ENCODE measurements at regions not wholly inside any gene's neighbourhood (a gene's known extent, or its start where the extent isn't known, plus 50 kb on each side); places are given as distances from the start of the nearest gene placed in this dataset.

DNA sequence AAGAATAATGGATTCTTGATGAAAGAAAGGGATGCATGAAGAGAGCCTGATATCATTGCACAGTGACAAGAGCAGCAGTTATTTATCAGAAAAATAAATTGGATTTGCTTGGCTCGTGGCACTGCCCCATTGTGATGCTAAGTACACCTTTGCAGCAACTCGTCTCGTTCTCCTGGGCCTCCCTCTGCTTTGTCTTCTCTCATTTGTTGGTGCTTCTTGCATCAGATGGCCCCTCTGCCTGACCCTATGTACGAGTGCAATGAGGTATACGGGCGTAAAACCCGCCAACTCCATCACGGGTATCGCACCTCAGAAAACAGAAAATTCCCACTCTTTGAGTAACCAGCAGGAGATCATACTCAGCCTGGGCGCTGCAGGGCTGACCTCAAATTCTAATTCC lies 107.2 kb upstream of the C10orf90 start:
- ATAC-seq (ENCODE audit: low FRiP score in 2 of 2) (no peak), DNase-seq (no peak)
- Histone ChIP-seq H3K27me3 (no peaks in the 10 kb centered on the region), H3K9me3 (no peaks in the 10 kb centered on the region), H3K36me3 (no peaks in the 10 kb centered on the region), H3K4me1 (no peaks in the 10 kb centered on the region), H3K4me3 (no peak overlapping the region), H3K27ac (no peak overlapping the region)
- 76 to 80% methylated on average over 9 to 10 of the region's 10 CpGs for WGBS, 2 donors
- TF ChIP-seq POLR2AphosphoS5 (IDR thresholded peaks at IDR 0.05) (no peak), POLR2A (IDR thresholded peaks at IDR 0.05) (no peak), EP300 (IDR thresholded peaks at IDR 0.05) (no peak)
- TF ChIP-seq, protein P1, sequence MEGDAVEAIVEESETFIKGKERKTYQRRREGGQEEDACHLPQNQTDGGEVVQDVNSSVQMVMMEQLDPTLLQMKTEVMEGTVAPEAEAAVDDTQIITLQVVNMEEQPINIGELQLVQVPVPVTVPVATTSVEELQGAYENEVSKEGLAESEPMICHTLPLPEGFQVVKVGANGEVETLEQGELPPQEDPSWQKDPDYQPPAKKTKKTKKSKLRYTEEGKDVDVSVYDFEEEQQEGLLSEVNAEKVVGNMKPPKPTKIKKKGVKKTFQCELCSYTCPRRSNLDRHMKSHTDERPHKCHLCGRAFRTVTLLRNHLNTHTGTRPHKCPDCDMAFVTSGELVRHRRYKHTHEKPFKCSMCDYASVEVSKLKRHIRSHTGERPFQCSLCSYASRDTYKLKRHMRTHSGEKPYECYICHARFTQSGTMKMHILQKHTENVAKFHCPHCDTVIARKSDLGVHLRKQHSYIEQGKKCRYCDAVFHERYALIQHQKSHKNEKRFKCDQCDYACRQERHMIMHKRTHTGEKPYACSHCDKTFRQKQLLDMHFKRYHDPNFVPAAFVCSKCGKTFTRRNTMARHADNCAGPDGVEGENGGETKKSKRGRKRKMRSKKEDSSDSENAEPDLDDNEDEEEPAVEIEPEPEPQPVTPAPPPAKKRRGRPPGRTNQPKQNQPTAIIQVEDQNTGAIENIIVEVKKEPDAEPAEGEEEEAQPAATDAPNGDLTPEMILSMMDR (IDR thresholded peaks at IDR 0.05) = no peak

DNA sequence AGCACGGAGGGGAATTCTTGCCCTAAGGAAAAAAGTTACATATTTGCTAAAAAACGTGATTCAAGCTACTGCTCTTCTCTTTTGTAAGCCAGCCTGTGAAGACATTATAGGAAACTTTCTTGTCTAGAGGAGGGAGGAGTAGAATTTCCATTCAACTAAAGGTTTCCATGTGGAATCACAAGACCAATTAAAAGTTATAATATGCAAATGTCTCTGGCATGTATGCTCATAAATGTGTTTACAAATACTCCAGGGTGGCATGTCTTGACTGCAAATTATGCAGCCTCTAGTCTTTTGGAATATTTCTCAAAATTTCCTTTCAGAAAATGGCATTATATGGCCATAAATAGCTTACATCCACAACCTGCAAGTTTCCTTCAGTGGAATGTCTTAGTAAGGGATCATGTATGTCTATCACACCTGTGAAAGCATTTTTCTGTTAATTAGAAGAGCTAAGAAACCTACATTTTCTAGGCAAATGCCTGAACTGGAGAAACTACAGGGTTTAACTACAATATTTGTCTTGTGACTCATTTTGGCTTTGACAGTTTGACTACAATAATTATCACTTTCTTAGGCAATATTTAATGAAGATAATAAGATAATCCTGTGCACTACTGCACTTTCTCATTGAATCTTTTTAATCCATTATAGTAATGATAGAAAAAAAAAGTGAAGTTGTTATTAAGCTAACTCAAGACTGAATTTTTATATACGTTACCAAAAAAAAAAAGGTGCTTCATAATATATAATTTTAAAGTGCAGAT lies 111.1 kb upstream of the C10orf90 start:
- ATAC-seq (ENCODE audit: low FRiP score in 2 of 2) (no peak), DNase-seq (no peak)
- Histone ChIP-seq H3K27ac (no peak overlapping the region), H3K4me1 (no peaks in the 10 kb centered on the region), H3K4me3 (no peak overlapping the region), H3K27me3 (no peaks in the 10 kb centered on the region), H3K9me3 (no peaks in the 10 kb centered on the region), H3K36me3 (no peaks in the 10 kb centered on the region)
- 46 to 51% methylated on average over 3 of the region's 3 CpGs for WGBS, 2 donors
- TF ChIP-seq, protein P1 (IDR thresholded peaks at IDR 0.05) = no peak
- TF ChIP-seq EP300 (IDR thresholded peaks at IDR 0.05) = no peak
- TF ChIP-seq POLR2A (IDR thresholded peaks at IDR 0.05) = no peak

DNA sequence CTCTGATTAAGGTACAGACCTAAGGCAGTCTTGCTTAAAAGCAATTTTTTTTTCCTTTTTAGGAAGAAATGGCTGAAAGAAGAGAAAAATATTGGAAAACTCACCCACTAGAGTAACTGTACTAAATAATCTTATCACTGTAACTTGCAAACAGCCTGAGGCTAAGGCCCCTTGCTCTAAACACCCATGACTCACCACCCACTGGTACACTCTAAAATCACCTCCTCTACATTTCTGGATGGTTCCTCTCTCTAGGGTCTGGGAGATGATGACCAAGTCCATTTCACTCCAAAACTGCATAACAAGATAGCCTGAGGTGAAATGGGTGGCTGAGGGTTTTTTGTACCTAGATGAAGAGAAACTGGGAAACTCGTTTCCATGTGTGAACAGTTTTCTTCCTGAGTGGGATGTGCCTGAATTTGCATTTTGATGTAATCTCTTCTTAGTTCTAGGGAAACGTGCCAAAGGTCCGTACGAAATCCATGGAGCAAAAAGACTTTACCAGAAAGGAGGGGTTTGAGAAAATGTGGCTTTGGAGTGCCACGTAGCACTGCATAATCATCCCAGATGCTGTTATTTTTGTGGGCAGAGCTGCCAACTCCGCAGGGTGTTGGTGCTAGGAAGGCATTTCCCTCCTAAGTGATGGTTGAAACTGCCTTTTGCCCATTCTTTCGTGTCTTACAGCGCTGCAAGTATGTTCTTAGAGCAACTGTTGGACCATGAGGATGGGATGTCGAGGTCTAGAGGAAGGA lies 113.5 kb upstream of the C10orf90 start:
- no peaks in the 10 kb centered on the region for H3K9me3 ChIP-seq
- 71 to 74% methylated on average over 9 of the region's 9 CpGs for WGBS, 2 donors
- no peaks in the 10 kb centered on the region for H3K4me1 ChIP-seq
- no peak for TF ChIP-seq POLR2A (IDR thresholded peaks at IDR 0.05)
- TF ChIP-seq POLR2AphosphoS5 (IDR thresholded peaks at IDR 0.05) = no peak
- TF ChIP-seq, protein P1 (IDR thresholded peaks at IDR 0.05) = no peak
- TF ChIP-seq EP300 (IDR thresholded peaks at IDR 0.05) = no peak
- no peak overlapping the region for H3K4me3 ChIP-seq
- ATAC-seq (ENCODE audit: low FRiP score in 2 of 2) (no peak), DNase-seq (no peak)
- no peaks in the 10 kb centered on the region for H3K27me3 ChIP-seq
- no peaks in the 10 kb centered on the region for H3K36me3 ChIP-seq
- H3K27ac ChIP-seq = no peak overlapping the region

DNA sequence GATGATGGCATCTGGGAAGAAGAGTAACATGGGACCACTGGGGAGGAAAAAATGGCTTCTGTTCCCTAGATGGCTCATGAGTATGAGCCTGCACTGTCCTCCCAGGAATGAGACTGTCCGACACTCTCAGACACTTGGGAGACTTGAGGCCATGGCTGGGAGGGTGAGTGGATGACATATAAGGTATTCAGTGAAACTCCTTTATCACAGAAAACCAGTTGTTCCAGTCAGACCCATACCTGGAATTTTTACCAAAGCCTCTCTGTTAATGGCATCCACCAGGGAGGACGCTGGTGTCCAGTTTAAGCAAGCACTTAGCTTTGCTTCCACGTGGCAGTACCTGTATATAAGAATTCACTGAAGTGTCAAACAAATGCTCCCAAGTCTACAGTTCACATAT lies 116.7 kb upstream of the C10orf90 start:
- 60 to 61% methylated on average over 3 of the region's 3 CpGs for WGBS, 2 donors
- no peaks in the 10 kb centered on the region for H3K36me3 ChIP-seq
- TF ChIP-seq POLR2AphosphoS5 (IDR thresholded peaks at IDR 0.05) (no peak), EP300 (IDR thresholded peaks at IDR 0.05) (no peak), POLR2A (IDR thresholded peaks at IDR 0.05) (no peak)
- TF ChIP-seq, protein P1 (IDR thresholded peaks at IDR 0.05) = no peak
- H3K9me3 ChIP-seq = peaks cover 0 to under 1% (median 0%) of the 10 kb centered on the region in 4 donors
- no peaks in the 10 kb centered on the region for H3K27me3 ChIP-seq
- no peak overlapping the region for H3K4me3 ChIP-seq
- ATAC-seq (ENCODE audit: low FRiP score in 2 of 2) = peak in 1 of 2 donors; percentile 46
- H3K27ac ChIP-seq = no peak overlapping the region
- DNase-seq = no peak
- H3K4me1 ChIP-seq = no peaks in the 10 kb centered on the region
